Endothelial cell of umbilical vein (primary cell): ENCODE measurements at regions not wholly inside any gene's neighbourhood (a gene's known extent, or its start where the extent isn't known, plus 50 kb on each side); places are given as distances from the start of the nearest gene placed in this dataset.

Experiments
- BruUV-seq: library from RNA; stranded (reverse); fragments of 400-500 nt; replicated peaks from 2 replicates; lab custom pipeline; 2021; lab: Mats Ljungman, UMichigan
- CTCF ChIA-PET: fragments of 300-600, 350-600 bp; sonication (Branson Sonifier 250); formaldehyde crosslinking; loops from one replicate; lab custom pipeline; 2021; ENCODE audit warnings: antibody characterized with exemption, inconsistent platforms; lab: Charles Lee
- POLR2A ChIA-PET: fragments of 300-600, 350-600 bp; sonication (Branson Sonifier 250); formaldehyde crosslinking; loops from one replicate; lab custom pipeline; 2021; ENCODE audit warnings: antibody characterized with exemption, inconsistent platforms; lab: Charles Lee
- DNase-seq: peaks from one replicate; pipeline ENCODE4 v3.0.0-alpha.2; 2011; ENCODE audit warnings: low read depth, low spot score
- FAIRE-seq: peaks from 2 replicates; lab custom pipeline; 2011; peaks lifted over from hg19 to GRCh38; lab: Jason Lieb, UNC
- H2AFZ ChIP-seq: 2 replicates; pipeline ENCODE4 v1.6.0; 2012; ENCODE audit warnings: low read depth, low read length, control low read depth, inconsistent platforms
- H3K27ac ChIP-seq: 2 replicates; pipeline ENCODE4 v1.5.1; 2011; ENCODE audit warnings: low read depth, mild to moderate bottlenecking, control low read depth, low read length, moderate library complexity; ENCODE audit not compliant: insufficient read depth
- H3K27me3 ChIP-seq, 2 experiments: 2 replicates each; pipeline versions ENCODE4 v1.6.0 to v1.6.1; 2011; ENCODE audit warnings: low read length in 2 of 2, mixed read lengths in 1 of 2; ENCODE audit not compliant: control insufficient read depth in 2 of 2, insufficient read depth in 2 of 2
- H3K36me3 ChIP-seq, 2 experiments: 2 replicates in 1 of 2; 3 replicates in 1 of 2; pipeline ENCODE4 v1.5.1; 2011; ENCODE audit warnings: low read length in 2 of 2, mild to moderate bottlenecking in 1 of 2, moderate library complexity in 1 of 2; ENCODE audit not compliant: control insufficient read depth in 2 of 2, insufficient read depth in 2 of 2; ENCODE audit errors: extremely low read depth in 1 of 2
- H3K4me1 ChIP-seq: 3 replicates; pipeline ENCODE4 v1.5.1; 2011; ENCODE audit warnings: mild to moderate bottlenecking, low read length; ENCODE audit not compliant: control insufficient read depth, insufficient read depth; ENCODE audit errors: extremely low read depth
- H3K4me2 ChIP-seq: 2 replicates; pipeline ENCODE4 v1.6.1; 2011; ENCODE audit warnings: low read length, control low read depth, mixed read lengths; ENCODE audit not compliant: insufficient read depth
- H3K4me3 ChIP-seq, 3 experiments: fragments of 200-600 bp in 1 of 3; sonication (generic), shearing (Covaris generic) in 1 of 3; replicated peaks in 1 of 3; 2 replicates each; pipeline ENCODE4 v1.5.1; 2011 to 2016; ENCODE audit warnings: control low read depth in 3 of 3, low read length in 3 of 3, mild to moderate bottlenecking in 2 of 3, inconsistent platforms in 1 of 3, low read depth in 1 of 3, moderate library complexity in 1 of 3; ENCODE audit not compliant: insufficient read depth in 1 of 3
- H3K79me2 ChIP-seq: 2 replicates; pipeline ENCODE4 v1.6.0; 2012; ENCODE audit warnings: low read length, inconsistent platforms; ENCODE audit not compliant: control insufficient read depth, insufficient read depth
- H3K9ac ChIP-seq: replicated peaks from 2 replicates; pipeline ENCODE3; 2011; ENCODE audit warnings: low read length, control low read depth; ENCODE audit not compliant: insufficient read depth; ENCODE audit errors: extremely low read depth
- H3K9me1 ChIP-seq: replicated peaks from 3 replicates; pipeline ENCODE4 v1.6.0; 2011; ENCODE audit warnings: mild to moderate bottlenecking, low read length; ENCODE audit not compliant: control insufficient read depth, insufficient read depth; ENCODE audit errors: extremely low read depth
- H3K9me3 ChIP-seq: replicated peaks from 2 replicates; pipeline ENCODE4 v1.5.1; 2012; ENCODE audit warnings: low read length, inconsistent platforms; ENCODE audit not compliant: control insufficient read depth, insufficient read depth
- H4K20me1 ChIP-seq: replicated peaks from 2 replicates; pipeline ENCODE3; 2011; ENCODE audit warnings: mild to moderate bottlenecking, low read length; ENCODE audit not compliant: control insufficient read depth, insufficient read depth; ENCODE audit errors: extremely low read depth
- FOS ChIP-seq: IDR thresholded peaks from 2 replicates; pipeline ENCODE4 v1.6.1; 2011; ENCODE audit warnings: mild to moderate bottlenecking, low read length, moderate library complexity, borderline replicate concordance; ENCODE audit not compliant: insufficient read depth
- JUN ChIP-seq: IDR thresholded peaks from 2 replicates; pipeline ENCODE4 v1.6.1; 2011; ENCODE audit warnings: borderline replicate concordance, low read depth; ENCODE audit not compliant: insufficient read length, insufficient read depth
- MYC ChIP-seq: IDR thresholded peaks from one replicate; pipeline ENCODE4 v1.6.1; 2011; ENCODE audit warnings: mild to moderate bottlenecking, low read depth, low read length
- dilution Hi-C: fragments of 300-500 bp; cut with MboI; formaldehyde crosslinking; loops from one replicate; pipeline ENCODE4 v1.15.0; 2019; ENCODE audit warnings: low sequenced_read_pairs; ENCODE audit not compliant: extremely low pct_ligation_motif_present
- intact Hi-C: fragments of 100-400 bp; cut with micrococcal nuclease; formaldehyde crosslinking; loops from one replicate; pipeline ENCODE4 v1.10.0; 2022
- TF ChIP-seq, protein P1 (sequence below), 2 donors: IDR thresholded peaks; 1 replicate in 1 of 2; 2 replicates in 1 of 2; pipeline ENCODE4 v1.5.1; 2011; ENCODE audit warnings: low read length in 2 of 2, mild to moderate bottlenecking in 2 of 2, moderate library complexity in 2 of 2, control low read depth in 1 of 2, inconsistent platforms in 1 of 2, low read depth in 1 of 2; ENCODE audit not compliant: insufficient read depth in 1 of 2; ENCODE audit errors: extremely low read depth in 1 of 2

DNA sequence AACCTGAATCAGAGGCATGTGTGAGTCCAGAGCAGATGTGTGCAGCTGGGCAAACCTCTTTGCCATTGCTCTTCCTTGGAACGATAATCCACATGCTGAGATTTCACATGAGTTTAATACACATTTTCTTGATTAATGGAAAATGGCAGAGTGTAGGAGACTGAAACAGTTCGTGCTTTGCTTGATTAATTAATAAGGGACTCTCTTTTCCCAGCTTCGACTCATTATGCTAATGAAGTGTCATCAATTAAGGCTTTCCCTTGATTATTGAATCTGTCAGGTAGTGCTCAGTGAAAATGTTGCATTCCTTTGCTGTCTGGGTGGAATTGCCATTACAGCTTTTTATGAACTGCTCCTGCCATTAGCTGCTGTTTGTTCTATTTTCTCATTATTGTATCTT lies 487.7 kb upstream of the NOVA1 start:
- H3K79me2 ChIP-seq, result no peaks in the 10 kb centered on the region
- H3K4me2 ChIP-seq, result no peak overlapping the region
- H3K4me3 ChIP-seq, result no peak overlapping the region
- DNase-seq (no peak), FAIRE-seq (no peak)
- no peaks in the 10 kb centered on the region for H3K9me3 ChIP-seq
- ChIA-PET CTCF (no interaction called here), POLR2A (no interaction called here)
- H3K27ac ChIP-seq, result no peak overlapping the region
- H3K36me3 ChIP-seq, result no peaks in the 10 kb centered on the region
- dilution Hi-C loops, result no loop called here
- no peak overlapping the region for H3K9ac ChIP-seq
- H2AFZ ChIP-seq, result no peak overlapping the region
- no peaks in the 10 kb centered on the region for H4K20me1 ChIP-seq
- no peaks in the 10 kb centered on the region for H3K4me1 ChIP-seq
- no peaks in the 10 kb centered on the region for H3K27me3 ChIP-seq
- no peak for TF ChIP-seq JUN
- H3K9me1 ChIP-seq, result no peaks in the 10 kb centered on the region
- intact Hi-C loops, result no loop called here
- no TSS peak for BruUV-seq

DNA sequence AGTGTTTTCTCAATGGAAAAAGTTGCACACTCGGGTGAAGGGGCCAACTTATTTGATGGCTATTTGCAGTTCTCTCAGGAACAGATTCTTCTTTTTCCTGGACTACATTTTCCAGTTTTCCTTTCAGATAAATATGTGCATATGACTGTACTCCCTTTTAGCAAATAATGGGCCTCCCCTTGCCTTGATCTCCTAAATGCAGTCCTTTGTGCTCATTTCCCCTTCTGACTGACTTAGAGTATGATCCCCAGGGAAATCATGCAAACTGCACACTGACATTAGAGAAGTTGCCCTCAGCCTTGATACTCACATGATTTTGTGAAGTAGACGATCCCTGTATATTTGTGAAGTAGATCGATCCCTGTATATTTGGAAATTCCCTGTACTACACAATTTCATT lies 492.9 kb upstream of the NOVA1 start:
- Histone ChIP-seq H3K4me1 (no peaks in the 10 kb centered on the region), H3K4me3 (no peak overlapping the region), H4K20me1 (no peaks in the 10 kb centered on the region), H2AFZ (no peak overlapping the region), H3K36me3 (no peaks in the 10 kb centered on the region), H3K9me3 (no peaks in the 10 kb centered on the region), H3K9ac (no peak overlapping the region), H3K27me3 (no peaks in the 10 kb centered on the region), H3K4me2 (no peak overlapping the region), H3K27ac (no peak overlapping the region), H3K79me2 (no peaks in the 10 kb centered on the region), H3K9me1 (no peaks in the 10 kb centered on the region)
- BruUV-seq, result no TSS peak
- intact Hi-C loops, result no loop called here
- CTCF ChIA-PET, result no interaction called here
- POLR2A ChIA-PET, result no interaction called here
- no peak for DNase-seq
- no peak for TF ChIP-seq MYC
- no peak for TF ChIP-seq FOS
- TF ChIP-seq, protein P1, sequence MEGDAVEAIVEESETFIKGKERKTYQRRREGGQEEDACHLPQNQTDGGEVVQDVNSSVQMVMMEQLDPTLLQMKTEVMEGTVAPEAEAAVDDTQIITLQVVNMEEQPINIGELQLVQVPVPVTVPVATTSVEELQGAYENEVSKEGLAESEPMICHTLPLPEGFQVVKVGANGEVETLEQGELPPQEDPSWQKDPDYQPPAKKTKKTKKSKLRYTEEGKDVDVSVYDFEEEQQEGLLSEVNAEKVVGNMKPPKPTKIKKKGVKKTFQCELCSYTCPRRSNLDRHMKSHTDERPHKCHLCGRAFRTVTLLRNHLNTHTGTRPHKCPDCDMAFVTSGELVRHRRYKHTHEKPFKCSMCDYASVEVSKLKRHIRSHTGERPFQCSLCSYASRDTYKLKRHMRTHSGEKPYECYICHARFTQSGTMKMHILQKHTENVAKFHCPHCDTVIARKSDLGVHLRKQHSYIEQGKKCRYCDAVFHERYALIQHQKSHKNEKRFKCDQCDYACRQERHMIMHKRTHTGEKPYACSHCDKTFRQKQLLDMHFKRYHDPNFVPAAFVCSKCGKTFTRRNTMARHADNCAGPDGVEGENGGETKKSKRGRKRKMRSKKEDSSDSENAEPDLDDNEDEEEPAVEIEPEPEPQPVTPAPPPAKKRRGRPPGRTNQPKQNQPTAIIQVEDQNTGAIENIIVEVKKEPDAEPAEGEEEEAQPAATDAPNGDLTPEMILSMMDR (IDR thresholded peaks at IDR 0.05; ENCODE audit: extremely low read depth in 1 of 2, insufficient read depth in 1 of 2, low read depth in 1 of 2, low read length in 2 of 2), result no peak
- FAIRE-seq, result no peak
- dilution Hi-C loops, result no loop called here
